NOMO-1 treated with dmso at 0.1 percent for 144 hours (cell line): ENCODE measurements at regions not wholly inside any gene's neighbourhood (a gene's known extent, or its start where the extent isn't known, plus 50 kb on each side); places are given as distances from the start of the nearest gene placed in this dataset.

Source experiments
- DNase-seq: peaks from one replicate; lab custom pipeline; 2025; ENCODE audit not compliant: unreplicated experiment; lab: John Stamatoyannopoulos, UW

GRCh38 chr22:27157666-27158370, 500.4 kb downstream of the MIAT start:
- DNase-seq = no peak

DNA sequence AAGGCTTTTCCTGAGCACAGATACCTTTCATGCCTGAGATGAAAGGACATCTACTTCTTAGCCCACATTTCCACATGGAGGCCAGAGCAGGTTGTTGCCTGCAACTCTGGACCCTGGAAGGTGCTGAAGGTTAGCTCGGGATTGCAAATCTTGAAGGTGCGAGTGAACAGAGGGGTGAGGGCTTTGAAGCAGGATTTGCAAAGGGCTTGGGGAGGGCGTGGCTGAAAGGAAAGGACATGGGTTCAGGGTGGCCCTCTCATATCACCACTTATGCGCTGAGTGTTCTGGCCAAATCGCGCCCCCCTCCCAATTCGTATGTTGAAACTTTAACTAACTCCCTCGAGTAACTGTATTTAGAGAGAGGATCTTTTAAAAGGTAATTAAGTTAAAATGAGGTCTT, 501.6 kb downstream of the MIAT start:
- no peak for DNase-seq

- no peak for DNase-seq
Measured at GRCh38 chr22:27159716-27160295, 502.4 kb downstream of the MIAT start.

DNA sequence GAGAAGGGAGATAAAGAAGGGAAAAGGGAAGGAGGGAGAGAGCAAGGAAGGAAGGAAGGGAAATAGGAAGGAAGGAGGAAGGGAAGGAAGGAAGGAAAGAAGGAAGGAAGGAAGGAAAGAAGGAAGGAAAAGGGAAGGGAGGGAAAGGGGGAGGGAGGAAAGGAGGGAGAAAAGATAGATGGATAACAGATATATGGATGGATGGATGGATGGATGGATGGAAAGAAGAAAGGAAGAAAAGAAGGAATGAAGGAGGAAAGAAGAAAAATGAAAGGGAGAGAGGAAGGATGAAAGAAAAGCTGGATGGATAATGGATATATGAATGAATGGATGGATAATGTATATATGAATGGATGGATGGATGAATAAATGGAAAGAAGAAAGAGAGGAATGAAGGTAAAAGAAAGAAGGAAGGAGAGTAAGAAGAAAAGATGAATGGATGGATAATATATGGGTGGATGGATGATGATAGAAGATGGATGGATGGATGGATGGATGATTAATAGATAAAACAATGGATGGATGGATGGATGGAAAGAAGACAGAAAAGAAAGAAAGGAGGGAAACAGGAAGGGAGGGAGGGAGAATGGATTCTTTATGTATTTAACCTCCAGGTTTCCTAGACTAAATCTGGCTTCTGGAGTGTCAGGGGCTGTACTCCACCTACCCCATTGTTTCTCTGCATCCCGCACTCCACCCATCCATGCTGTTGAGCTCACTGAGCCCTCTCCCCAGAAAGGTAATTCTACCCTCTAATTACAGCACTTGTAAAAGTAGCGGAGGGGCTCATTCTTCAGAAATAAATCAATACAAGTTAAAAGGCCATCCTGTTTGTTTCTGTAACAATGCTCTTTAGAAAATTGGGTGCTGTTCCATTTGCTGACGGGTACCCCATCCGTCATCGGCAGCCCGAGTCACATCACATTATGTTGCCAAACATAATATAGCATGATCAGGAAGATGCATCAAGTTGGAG, 506.1 kb downstream of the MIAT start:
- DNase-seq = no peak

DNA sequence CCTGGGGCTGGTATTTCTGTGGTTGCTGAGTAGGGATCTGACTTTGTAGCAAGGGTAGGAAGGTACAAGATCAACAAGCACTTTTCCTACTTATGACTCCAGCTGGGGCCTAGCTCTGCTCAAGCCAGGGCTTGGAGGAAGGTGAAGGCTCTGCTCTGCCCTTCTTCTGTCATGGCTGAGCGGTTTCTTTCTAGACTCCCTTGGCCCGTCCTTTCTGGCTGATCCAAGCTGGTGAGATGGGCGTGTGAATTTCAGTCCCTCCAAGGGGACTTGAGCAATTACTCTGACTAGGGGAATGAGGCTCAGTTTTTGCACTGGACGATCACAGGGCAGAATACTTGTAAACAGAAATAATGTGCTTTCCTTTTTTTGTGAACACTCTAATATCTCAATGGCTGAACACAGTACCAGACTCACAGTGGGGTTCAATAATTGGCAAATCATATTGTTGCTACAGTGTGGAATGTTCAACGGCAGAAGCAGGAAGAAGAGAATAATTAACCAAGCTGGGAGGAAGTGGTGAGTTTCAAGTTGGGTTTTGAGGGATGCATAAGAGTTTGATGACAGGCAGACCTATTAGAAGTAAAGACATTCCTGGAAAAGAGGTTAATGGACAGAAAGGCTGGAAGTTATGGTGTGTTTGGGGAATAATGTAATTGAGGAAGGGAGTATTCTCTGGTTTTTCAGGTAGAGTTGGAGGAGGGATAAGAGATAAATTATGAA, 507.6 kb downstream of the MIAT start:
- DNase-seq = no peak

DNA sequence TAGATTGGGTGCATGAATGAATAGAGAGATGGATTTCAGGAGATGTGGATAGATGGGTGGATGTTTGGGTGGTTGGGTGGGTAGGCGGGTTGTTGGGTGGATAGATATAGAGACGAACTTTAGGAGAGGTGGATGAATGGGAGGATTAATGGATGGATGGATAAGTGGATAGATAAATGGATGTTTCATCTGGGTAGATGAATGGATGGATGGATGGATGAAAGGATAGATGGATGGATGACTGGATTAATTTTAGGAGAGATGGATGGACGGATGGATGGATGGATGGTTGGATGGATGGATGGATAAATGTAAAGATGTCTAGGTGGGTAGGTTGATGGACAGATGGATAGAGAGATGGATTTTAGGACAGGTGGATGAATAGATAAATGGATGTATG, 511.3 kb downstream of the MIAT start:
- DNase-seq = no peak

GRCh38 chr22:27170491-27170890, 513.1 kb downstream of the MIAT start:
- DNase-seq = no peak

DNA sequence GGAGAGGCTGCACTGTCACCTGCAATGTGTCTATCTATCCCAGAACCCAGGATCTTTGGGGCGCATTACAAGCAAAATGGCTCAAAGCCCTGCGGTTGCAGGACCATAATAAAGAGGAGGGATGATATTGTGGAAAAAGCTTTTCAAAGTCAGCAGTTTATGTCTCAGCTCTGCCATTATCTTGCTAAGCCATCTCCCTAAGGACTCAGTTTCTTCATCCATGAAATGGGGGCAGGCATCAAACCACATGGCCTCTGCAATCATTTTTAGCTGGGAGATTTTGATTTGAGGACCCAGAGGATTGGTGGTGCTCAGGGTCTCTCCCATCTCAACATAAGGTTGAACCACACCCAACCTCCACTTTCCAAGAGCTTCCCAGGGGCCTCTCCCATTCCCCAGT, 513.8 kb downstream of the MIAT start:
- no peak for DNase-seq

DNA sequence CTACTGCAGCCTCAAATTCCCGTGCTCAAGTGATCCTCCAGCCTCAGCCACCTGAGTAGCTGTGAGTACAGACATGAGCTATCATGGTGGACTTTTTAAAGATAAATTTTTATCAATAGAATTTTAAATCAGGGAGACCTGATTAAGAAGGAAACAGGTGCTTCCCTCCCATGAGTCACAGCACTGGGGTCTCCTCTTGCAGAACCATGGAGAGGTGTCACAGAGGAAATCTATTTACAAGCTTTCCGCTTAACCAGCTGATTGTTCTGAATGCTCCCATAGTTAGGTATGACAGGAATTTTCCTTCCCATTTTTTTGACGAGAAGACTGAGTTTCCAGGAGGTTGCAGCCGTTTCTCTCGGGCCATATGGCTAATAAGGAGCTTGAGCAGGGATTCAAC, 516.1 kb downstream of the MIAT start:
- no peak for DNase-seq

GRCh38 chr22:27175021-27175838, 517.8 kb downstream of the MIAT start:
- no peak for DNase-seq

DNA sequence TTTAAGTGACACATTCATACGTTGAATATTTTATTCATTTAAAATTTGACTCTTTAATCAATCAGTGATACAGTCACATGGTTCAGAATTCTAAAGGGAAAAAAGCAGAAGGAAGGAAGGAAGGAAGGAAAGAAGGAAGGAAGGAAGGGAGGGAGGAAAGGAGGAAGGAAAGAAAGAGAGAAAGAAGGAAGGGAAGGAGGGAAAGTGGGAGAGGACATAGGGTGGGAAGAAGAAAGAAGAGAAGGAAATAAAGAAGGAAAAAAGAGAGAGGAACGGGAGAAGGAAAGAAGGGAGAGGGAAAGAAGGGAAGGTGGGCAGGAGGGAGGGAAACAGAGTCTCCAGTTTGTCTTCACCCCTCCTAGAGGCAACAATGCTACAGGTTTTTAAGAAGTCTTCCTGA, 518.6 kb downstream of the MIAT start:
- DNase-seq = no peak

DNA sequence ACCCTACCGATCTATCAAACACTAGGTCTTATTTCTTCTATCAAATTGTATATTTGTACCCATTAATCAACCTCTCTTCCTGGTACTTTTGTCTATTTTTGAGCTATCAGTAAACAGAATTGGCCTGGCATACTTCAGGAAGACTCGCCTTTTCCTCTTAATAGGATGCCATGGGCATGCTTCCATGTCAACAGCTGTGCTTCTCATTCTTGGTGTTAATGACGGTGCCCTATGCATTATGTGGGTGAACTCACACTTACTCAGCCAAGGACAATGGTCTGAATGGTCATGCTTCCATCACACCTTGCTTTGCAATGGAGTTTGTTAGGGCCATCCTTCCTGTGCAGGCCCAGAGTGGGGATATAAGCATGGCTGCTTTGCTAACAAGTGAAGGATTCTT, 521.8 kb downstream of the MIAT start:
- DNase-seq = no peak

DNA sequence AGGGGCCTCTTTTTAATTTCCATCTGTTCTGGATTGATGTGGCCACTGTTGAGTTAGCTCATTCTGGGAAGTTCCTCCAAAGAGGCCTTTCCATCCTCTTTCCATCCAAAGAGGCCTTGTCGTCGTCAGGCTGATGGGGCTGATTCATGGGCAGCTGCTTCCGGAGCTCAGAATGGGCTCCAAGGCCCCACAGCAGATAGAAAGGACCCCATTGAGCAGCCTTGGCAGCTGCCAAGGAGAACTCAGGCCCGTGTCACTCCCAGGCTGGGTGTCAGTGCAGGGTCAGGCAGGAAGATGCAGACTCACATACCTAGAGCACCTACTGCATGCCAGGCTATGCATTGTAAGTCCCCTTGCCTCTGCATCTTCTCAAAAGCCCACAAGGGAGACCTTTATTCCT, 524.1 kb downstream of the MIAT start:
- no peak for DNase-seq

DNA sequence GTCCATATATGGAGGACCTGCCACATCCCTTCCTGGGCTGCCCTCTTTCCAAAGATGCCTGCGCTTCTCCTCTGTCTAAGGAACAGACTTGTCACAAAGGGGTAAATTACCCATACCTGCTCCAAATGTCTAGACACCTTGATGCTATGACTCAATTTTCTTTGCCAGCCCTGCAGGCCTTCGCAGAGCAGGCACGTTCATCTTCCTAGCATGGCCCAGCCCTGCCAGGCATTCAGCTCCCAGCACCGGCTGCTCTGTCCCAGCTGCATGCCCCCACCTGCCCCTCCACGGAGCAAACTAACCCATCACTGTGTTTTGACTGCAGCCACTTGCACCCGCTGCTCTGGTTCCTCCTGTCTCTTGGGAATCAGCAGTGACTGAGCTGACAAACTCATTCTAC, 526.1 kb downstream of the MIAT start:
- DNase-seq = no peak

DNA sequence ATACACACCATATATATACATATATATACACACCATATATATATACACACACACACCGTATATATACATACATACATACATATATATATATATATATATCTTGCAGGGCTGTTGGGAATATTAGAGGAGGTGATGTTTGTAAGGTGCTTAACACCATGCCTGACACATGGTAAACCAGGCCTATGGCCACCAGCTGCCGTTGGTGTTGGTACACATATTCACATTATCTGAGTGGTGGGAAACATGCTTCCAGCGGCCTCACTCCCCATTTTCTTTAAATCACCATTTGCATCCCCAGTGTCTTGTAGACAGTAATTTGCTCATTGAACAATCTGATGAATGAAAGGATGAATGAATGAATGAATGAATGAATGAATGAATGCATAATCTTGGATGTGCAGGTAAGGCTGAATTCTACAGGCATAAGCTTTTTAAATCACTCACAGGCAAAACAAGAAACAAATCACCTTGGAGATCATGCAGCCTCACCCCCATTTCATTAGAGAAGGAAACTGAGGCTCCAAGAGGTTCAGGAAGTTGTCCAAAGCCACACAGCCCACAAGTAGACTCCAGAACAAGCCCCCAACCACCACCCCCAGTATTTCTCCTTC, 527.8 kb downstream of the MIAT start:
- DNase-seq = no peak

DNA sequence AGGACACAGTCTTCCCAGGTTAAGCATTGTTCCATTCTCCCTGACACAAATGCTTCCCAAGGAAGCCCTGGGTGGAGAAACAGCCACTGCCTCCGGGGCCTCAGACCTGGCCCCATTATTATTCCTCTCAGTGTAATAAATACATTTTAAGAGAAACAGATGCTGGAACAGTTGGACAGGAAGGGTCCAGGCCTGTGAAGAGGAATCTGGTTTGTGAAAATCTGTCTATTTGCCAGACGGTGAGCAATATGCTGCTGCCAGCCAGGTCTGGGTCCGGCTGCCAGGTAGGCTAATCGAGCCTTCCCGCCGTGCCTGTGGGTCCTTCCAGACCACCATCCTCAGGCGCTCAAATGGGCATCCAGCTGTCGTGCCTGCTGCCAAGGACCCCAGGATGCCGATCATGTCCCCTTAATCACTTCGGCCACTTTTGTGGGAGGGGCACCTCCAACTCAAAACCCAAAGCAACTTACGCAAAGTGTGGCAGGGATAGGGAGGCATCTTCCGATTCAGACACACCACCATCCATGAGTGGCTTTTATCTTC, 528.4 kb downstream of the MIAT start:
- DNase-seq = no peak

DNA sequence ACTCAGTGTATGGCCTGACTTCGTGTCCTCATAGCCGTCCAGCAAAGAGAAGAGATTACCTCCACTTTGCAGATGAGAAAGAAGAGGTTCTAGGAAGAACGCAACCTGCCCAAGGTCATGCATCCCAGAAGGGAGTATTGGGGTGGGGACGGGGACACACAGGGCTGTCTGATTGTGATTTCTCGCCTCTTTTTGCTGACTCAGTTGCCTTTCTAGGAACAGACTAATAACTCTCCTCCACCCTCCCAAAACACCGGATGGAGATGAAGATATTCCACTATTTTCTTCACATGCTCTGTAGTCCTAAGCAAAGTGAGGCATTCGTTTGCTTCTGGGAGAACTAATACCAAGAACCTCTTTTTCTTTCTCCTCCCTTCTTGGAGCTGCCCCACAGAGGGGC, 529.3 kb downstream of the MIAT start:
- no peak for DNase-seq

GRCh38 chr22:27192135-27192829, 534.9 kb downstream of the MIAT start:
- no peak for DNase-seq

DNA sequence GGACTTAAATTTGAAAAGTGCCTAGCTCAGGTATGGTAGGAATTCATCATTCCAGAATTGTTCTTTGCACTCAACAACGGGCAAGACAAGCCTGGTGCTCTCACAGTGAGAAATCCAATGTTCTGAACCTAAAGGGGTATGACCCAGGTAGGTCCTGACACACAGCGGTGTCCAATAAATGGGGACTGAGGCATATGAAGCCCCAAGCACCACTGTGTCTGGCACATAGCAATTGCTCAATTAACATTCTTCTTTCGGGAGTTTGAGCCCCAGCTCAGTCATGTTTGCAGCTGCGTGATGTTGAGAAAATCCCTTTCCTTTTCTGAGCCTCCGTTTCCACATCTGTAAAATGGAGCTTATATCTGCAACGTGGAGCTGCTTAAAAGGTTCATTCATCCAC, 535.8 kb downstream of the MIAT start:
- no peak for DNase-seq
